K562 (cell line): ENCODE measurements at regions not wholly inside any gene's neighbourhood (a gene's known extent, or its start where the extent isn't known, plus 50 kb on each side); places are given as distances from the start of the nearest gene placed in this dataset.
A peak's percentile ranks its signal among the peaks of the same experiment; 100 is the strongest.

Experiments
- ATAC-seq: fragments of 200-7000 bp; cut with Tn5 transposase; 3 replicates; pipeline ENCODE4 v1.9.1; 2020; ENCODE audit warnings: moderate library complexity
- BruUV-seq: library from RNA; stranded (reverse); fragments of 400-500 nt; replicated peaks from 2 replicates; lab custom pipeline; 2021; lab: Mats Ljungman, UMichigan
- CTCF ChIA-PET: fragments of 300-600 bp; formaldehyde crosslinking; extraction: SDS; loops from one replicate; lab custom pipeline; 2021; ENCODE audit warnings: low intra/inter-chr PET ratio; lab: Yijun Ruan, JAX
- POLR2A ChIA-PET: fragments of 300-600, 350-650 bp; sonication (Branson Sonifier 250); formaldehyde crosslinking; extraction: SDS; loops from one replicate; lab custom pipeline; 2021; ENCODE audit warnings: antibody characterized with exemption, inconsistent platforms; lab: Yijun Ruan, JAX
- DNase-seq, 4 experiments: peaks; one replicate each; pipeline versions ENCODE4 v3.0.0 to v3.0.0-alpha.2; 2011 to 2018; ENCODE audit warnings: low spot score in 3 of 4, mixed read lengths in 3 of 4; ENCODE audit errors: extremely low read depth in 1 of 4
- FAIRE-seq: peaks from 2 replicates; lab custom pipeline; 2011; peaks lifted over from hg19 to GRCh38; lab: Jason Lieb, UNC
- H2AFZ ChIP-seq: 2 replicates; pipeline ENCODE4 v1.6.0; 2011; ENCODE audit warnings: low read depth, low read length, control low read depth, inconsistent platforms
- H3K27ac ChIP-seq: fragments of 200-600 bp; 3 replicates; pipeline ENCODE4 v1.8.0; 2011; ENCODE audit warnings: low read depth, mild to moderate bottlenecking, control low read depth, inconsistent platforms, low read length, moderate library complexity, mixed read lengths; ENCODE audit errors: extremely low read depth
- H3K27me3 ChIP-seq, 2 experiments: fragments of 300-600 bp in 1 of 2; 2 replicates in 1 of 2; 3 replicates in 1 of 2; pipeline versions ENCODE4 v1.6.0 to v1.8.0; 2011; ENCODE audit warnings: inconsistent platforms in 2 of 2, low read length in 2 of 2, mild to moderate bottlenecking in 1 of 2, mixed read lengths in 1 of 2, moderate library complexity in 1 of 2; ENCODE audit not compliant: control insufficient read depth in 2 of 2, insufficient read depth in 2 of 2
- H3K36me3 ChIP-seq: fragments of 300-600 bp; 3 replicates; pipeline ENCODE4 v1.8.0; 2011; ENCODE audit warnings: mild to moderate bottlenecking, low read length, inconsistent platforms; ENCODE audit not compliant: control insufficient read depth, insufficient read depth
- H3K4me1 ChIP-seq, 2 experiments: fragments of 200-600 bp in 1 of 2; replicated peaks in 1 of 2; 2 replicates in 1 of 2; 3 replicates in 1 of 2; pipeline versions ENCODE4 v1.5.1 to v1.8.0; 2011; ENCODE audit warnings: inconsistent platforms in 2 of 2, low read length in 2 of 2, mild to moderate bottlenecking in 1 of 2, mixed read lengths in 1 of 2, moderate library complexity in 1 of 2; ENCODE audit not compliant: control insufficient read depth in 2 of 2, insufficient read depth in 2 of 2
- H3K4me2 ChIP-seq: 2 replicates; pipeline ENCODE4 v1.6.1; 2011; ENCODE audit warnings: low read length, control low read depth, inconsistent platforms, mixed read lengths; ENCODE audit not compliant: insufficient read depth
- H3K4me3 ChIP-seq: fragments of 200-600 bp; sonication (generic), shearing (Covaris generic); 2 replicates; pipeline ENCODE4 v1.5.1; 2016; ENCODE audit warnings: control low read depth, inconsistent platforms
- H3K79me2 ChIP-seq: fragments of 200-600 bp; 3 replicates; pipeline ENCODE4 v1.8.0; 2011; ENCODE audit warnings: low read length, inconsistent platforms; ENCODE audit not compliant: control insufficient read depth, insufficient read depth
- H3K9ac ChIP-seq, 2 experiments: 2 replicates each; pipeline versions ENCODE4 v1.6.0 to v1.6.1; 2011; ENCODE audit warnings: low read depth in 2 of 2, low read length in 2 of 2, control low read depth in 1 of 2, inconsistent platforms in 1 of 2, mild to moderate bottlenecking in 1 of 2, mixed read lengths in 1 of 2; ENCODE audit not compliant: insufficient read depth in 1 of 2
- H3K9me1 ChIP-seq: one replicate; pipeline ENCODE4 v1.6.0; 2011; ENCODE audit warnings: inconsistent platforms, mild to moderate bottlenecking, low read length, moderate library complexity; ENCODE audit not compliant: control insufficient read depth, insufficient read depth
- H3K9me3 ChIP-seq: replicated peaks from 2 replicates; pipeline ENCODE4 v1.5.1; 2011; ENCODE audit warnings: low read depth, low read length, inconsistent platforms; ENCODE audit not compliant: control insufficient read depth, insufficient read depth
- H4K20me1 ChIP-seq: replicated peaks from 2 replicates; pipeline ENCODE4 v1.6.1; 2011; ENCODE audit warnings: low read length, inconsistent platforms, mixed read lengths; ENCODE audit not compliant: control insufficient read depth, insufficient read depth
- CSDE1 ChIP-seq, 2 experiments: fragments of 450-650 bp; IDR thresholded peaks; 2 replicates each; pipeline ENCODE4 v1.6.1; 2016; ENCODE audit warnings: mild to moderate bottlenecking in 1 of 2
- CTCF ChIP-seq, 3 experiments: IDR thresholded peaks in 2 of 3; conservative IDR thresholded peaks in 1 of 3; 2 replicates each; pipeline ENCODE4 v1.5.1; 2011 to 2012; ENCODE audit warnings: low read length in 3 of 3, mild to moderate bottlenecking in 3 of 3, control low read depth in 2 of 3, improper control_type of control experiment in 1 of 3, inconsistent platforms in 1 of 3, low read depth in 1 of 3, mixed read lengths in 1 of 3, moderate library complexity in 1 of 3; ENCODE audit not compliant: insufficient read depth in 2 of 3
- FOXK2 ChIP-seq, 2 experiments: fragments of 450-650 bp; IDR thresholded peaks in 1 of 2; conservative IDR thresholded peaks in 1 of 2; 2 replicates each; pipeline ENCODE4 v1.6.1; 2016; ENCODE audit warnings: low read depth in 2 of 2, mild to moderate bottlenecking in 1 of 2
- IRF1 ChIP-seq: sonication (generic); formaldehyde crosslinking; IDR thresholded peaks from 2 replicates; pipeline ENCODE4 v1.8.0; 2022; ENCODE audit warnings: missing genetic modification reagents, mild to moderate bottlenecking, borderline replicate concordance
- KAT7 ChIP-seq: sonication (generic); formaldehyde crosslinking; IDR thresholded peaks from 2 replicates; pipeline ENCODE4 v1.8.0; 2022; ENCODE audit warnings: missing genetic modification reagents, mild to moderate bottlenecking, borderline replicate concordance
- MCM2 ChIP-seq: fragments of 450-650 bp; IDR thresholded peaks from 2 replicates; pipeline ENCODE4 v1.6.1; 2017; ENCODE audit warnings: low read depth, mild to moderate bottlenecking
- MNT ChIP-seq, 2 experiments: fragments of 450-650 bp; conservative IDR thresholded peaks; 2 replicates each; pipeline ENCODE4 v1.6.1; 2017; ENCODE audit warnings: mild to moderate bottlenecking in 2 of 2, moderate library complexity in 2 of 2
- PHF21A ChIP-seq: fragments of 450-650 bp; IDR thresholded peaks from 2 replicates; pipeline ENCODE4 v1.6.1; 2017; ENCODE audit warnings: low read depth, borderline replicate concordance
- SNIP1 ChIP-seq: fragments of 450-650 bp; IDR thresholded peaks from 2 replicates; pipeline ENCODE4 v1.7.1; 2017; ENCODE audit warnings: low read depth, mild to moderate bottlenecking
- SNRNP70 ChIP-seq: fragments of 200-400 bp; formaldehyde crosslinking; optimal IDR thresholded peaks from 2 replicates; pipeline ENCODE3; 2017; ENCODE audit warnings: low read depth, low read length
- SP1 ChIP-seq: sonication (generic); formaldehyde crosslinking; IDR thresholded peaks from 2 replicates; pipeline ENCODE4 v1.8.1; 2022; ENCODE audit warnings: mild to moderate bottlenecking, missing genetic modification reagents
- SRSF1 ChIP-seq: fragments of 200-400 bp; formaldehyde crosslinking; IDR thresholded peaks from 2 replicates; pipeline ENCODE4 v1.6.1; 2017; ENCODE audit warnings: mild to moderate bottlenecking, low read depth, low read length, moderate library complexity
- TARDBP ChIP-seq: fragments of 450-650 bp; IDR thresholded peaks from 2 replicates; pipeline ENCODE4 v1.6.1; 2016
- ZNF398 ChIP-seq: fragments of 250-450 bp; sonication (Bioruptor Pico); IDR thresholded peaks from 2 replicates; pipeline ENCODE4 v1.8.0; 2021; ENCODE audit warnings: moderate library complexity, mild to moderate bottlenecking, inconsistent platforms
- WGBS: fragments of 100-300 bp; shearing (Covaris generic); methylation state at CpG from one replicate; pipeline ENCODE4 v1.1.6; 2016; ENCODE audit warnings: low coverage, mixed read lengths; ENCODE audit not compliant: insufficient coverage; ENCODE audit errors: missing lambda C conversion rate; 5-methylcytosine and 5-hydroxymethylcytosine counted together
- in situ Hi-C: fragments of 300-500 bp; cut with MboI; formaldehyde crosslinking; loops from 4 replicates; pipeline ENCODE4 v1.15.0; 2018; ENCODE audit warnings: inconsistent platforms, mixed read lengths
- intact Hi-C: fragments of 100-400 bp; cut with micrococcal nuclease; formaldehyde crosslinking; loops from 2 replicates; pipeline ENCODE4 v1.14.2; 2022

GRCh38 chr6:18324706-18325042 is 60.3 kb upstream of the DEK start (continued):
- TF ChIP-seq ZNF398 (no peak), MCM2 (no peak)

GRCh38 chr6:18323935-18324705 is 59.8 kb upstream of the DEK start:
- ATAC-seq (peak; percentile 82), FAIRE-seq (peak; percentile 84), DNase-seq (peak; percentile 42 to 60 (median 56))
- POLR2A ChIA-PET, result interaction anchor here (0.9 kb wide), 1 partner anchor 8 kb away, joined by 3 read pairs; no protein-coding TSS in a partner anchor
- H3K27me3 ChIP-seq, result peaks cover 5 to 10% of the 10 kb centered on the region in 2 experiments; a peak in 2 of 5 replicates
- CTCF ChIA-PET, result interaction anchor here (0.7 to 3.1 kb wide), 4 partner anchors 10 to 1967 kb away, joined by 3 to 22 read pairs (median 4); no protein-coding TSS in a partner anchor
- H3K36me3 ChIP-seq, result no peaks in the 10 kb centered on the region
- no peak overlapping the region for H3K4me3 ChIP-seq
- no peak overlapping the region for H3K9ac ChIP-seq
- H2AFZ ChIP-seq, result no peak overlapping the region
- no peaks in the 10 kb centered on the region for H3K9me3 ChIP-seq
- no peak overlapping the region for H3K27ac ChIP-seq
- H4K20me1 ChIP-seq, result 0 out of 2 replicates have a peak, but pooled peaks cover 3% of the 10 kb centered on the region
- no peaks in the 10 kb centered on the region for H3K9me1 ChIP-seq
- no peaks in the 10 kb centered on the region for H3K4me1 ChIP-seq
- BruUV-seq, result no TSS peak
- H3K4me2 ChIP-seq, result no peak overlapping the region
- under 1% methylated on average over 8 of the region's 8 CpGs for WGBS
- in situ Hi-C loops (loop anchor here (25.0 kb wide), 1 partner anchor 1162 kb away; no protein-coding TSS in a partner anchor), intact Hi-C loops (loop anchor here (1.0 to 10.0 kb wide), 4 partner anchors 180 to 1167 kb away; no protein-coding TSS in a partner anchor)
- no peaks in the 10 kb centered on the region for H3K79me2 ChIP-seq
- TF ChIP-seq TARDBP, result no peak
- no peak for TF ChIP-seq SRSF1
- TF ChIP-seq KAT7 (CRISPR knock-in tag), result no peak
- TF ChIP-seq FOXK2 (conservative IDR thresholded peaks at IDR 0.05 in 1 of 2, IDR thresholded peaks at IDR 0.05 in 1 of 2; ENCODE audit: low read depth in 2 of 2), result no peak
- no peak for TF ChIP-seq SP1 (CRISPR knock-in tag)
- TF ChIP-seq MNT (conservative IDR thresholded peaks at IDR 0.05), result no peak
- TF ChIP-seq CSDE1 (IDR thresholded peaks at IDR 0.05), result no peak
- no peak for TF ChIP-seq IRF1 (CRISPR knock-in tag)
- TF ChIP-seq CTCF (IDR thresholded peaks at IDR 0.05 in 2 of 3, conservative IDR thresholded peaks at IDR 0.05 in 1 of 3; ENCODE audit: insufficient read depth in 2 of 3, low read depth in 1 of 3, low read length in 3 of 3), result peak; percentile 60 to 85 (median 79); a peak in 5 of 6 replicates
- TF ChIP-seq SNRNP70, result no peak
- no peak for TF ChIP-seq SNIP1
- TF ChIP-seq PHF21A, result peak; percentile 84
